Skeletal muscle satellite cell (primary cell): ENCODE measurements at regions not wholly inside any gene's neighbourhood (a gene's known extent, or its start where the extent isn't known, plus 50 kb on each side); places are given as distances from the start of the nearest gene placed in this dataset.

Experiments
- H3K27me3 ChIP-seq: 2 replicates; pipeline ENCODE4 v1.7.0; 2013; ENCODE audit warnings: low read length; ENCODE audit not compliant: control insufficient read depth, insufficient read depth
- H3K36me3 ChIP-seq: 2 replicates; pipeline ENCODE4 v1.7.0; 2013; ENCODE audit warnings: mild to moderate bottlenecking, control low read depth, low read length; ENCODE audit not compliant: insufficient read depth
- H3K4me1 ChIP-seq: 2 replicates; pipeline ENCODE4 v1.7.0; 2013; ENCODE audit warnings: low read length; ENCODE audit not compliant: control insufficient read depth, insufficient read depth
- H3K4me2 ChIP-seq: 2 replicates; pipeline ENCODE4 v1.7.0; 2013; ENCODE audit warnings: mild to moderate bottlenecking, low read length
- H3K4me3 ChIP-seq: 2 replicates; pipeline ENCODE4 v1.7.0; 2013; ENCODE audit warnings: low read length
- H3K9ac ChIP-seq: 2 replicates; pipeline ENCODE4 v1.7.0; 2013; ENCODE audit warnings: mild to moderate bottlenecking, low read depth, low read length, moderate library complexity
- H3K9me3 ChIP-seq: replicated peaks from 2 replicates; pipeline ENCODE4 v1.7.0; 2013; ENCODE audit warnings: mild to moderate bottlenecking, control low read depth, low read length

DNA sequence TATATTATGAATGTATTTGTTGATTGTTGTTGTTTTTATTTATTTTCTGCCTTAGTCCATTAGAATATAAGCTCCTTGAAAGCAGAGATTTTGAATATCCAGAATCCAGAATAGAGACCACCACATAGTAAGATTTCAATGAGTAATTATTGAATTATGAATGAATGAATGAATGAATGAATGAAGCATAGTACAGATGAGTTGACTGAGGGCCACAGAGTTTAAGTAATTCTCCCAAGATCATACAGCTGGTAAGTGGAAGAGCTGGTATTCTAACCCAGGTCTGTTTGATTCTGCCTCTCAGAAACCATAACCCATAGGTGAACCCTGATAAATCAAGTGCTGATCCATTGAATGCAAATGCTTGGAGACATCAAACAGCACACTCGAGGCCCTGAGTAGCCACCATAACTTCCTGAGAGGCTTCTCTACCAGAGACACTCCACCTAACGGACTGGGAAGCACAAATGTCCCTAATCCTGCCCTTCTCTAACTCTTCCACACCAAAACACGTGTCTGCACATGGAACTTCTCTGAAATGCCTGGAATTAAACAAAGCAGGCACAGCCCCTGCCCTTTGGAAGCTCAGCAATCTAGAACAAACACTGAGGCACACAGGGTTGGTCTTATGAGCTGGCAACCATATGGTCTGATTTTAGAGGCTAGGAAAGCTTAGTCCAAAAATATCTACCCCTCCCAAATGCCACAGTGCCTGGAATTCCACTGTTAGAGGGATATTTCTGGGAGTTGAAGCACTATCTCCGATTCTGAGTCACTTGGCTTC lies 190.1 kb downstream of the FOXO1 start:
- Histone ChIP-seq H3K4me2 (peak overlapping the region; percentile 17), H3K4me3 (no peak overlapping the region), H3K27me3 (no peaks in the 10 kb centered on the region), H3K4me1 (peaks cover 18% of the 10 kb centered on the region), H3K9me3 (no peaks in the 10 kb centered on the region), H3K36me3 (no peaks in the 10 kb centered on the region), H3K9ac (peak overlapping the region; percentile 41)

DNA sequence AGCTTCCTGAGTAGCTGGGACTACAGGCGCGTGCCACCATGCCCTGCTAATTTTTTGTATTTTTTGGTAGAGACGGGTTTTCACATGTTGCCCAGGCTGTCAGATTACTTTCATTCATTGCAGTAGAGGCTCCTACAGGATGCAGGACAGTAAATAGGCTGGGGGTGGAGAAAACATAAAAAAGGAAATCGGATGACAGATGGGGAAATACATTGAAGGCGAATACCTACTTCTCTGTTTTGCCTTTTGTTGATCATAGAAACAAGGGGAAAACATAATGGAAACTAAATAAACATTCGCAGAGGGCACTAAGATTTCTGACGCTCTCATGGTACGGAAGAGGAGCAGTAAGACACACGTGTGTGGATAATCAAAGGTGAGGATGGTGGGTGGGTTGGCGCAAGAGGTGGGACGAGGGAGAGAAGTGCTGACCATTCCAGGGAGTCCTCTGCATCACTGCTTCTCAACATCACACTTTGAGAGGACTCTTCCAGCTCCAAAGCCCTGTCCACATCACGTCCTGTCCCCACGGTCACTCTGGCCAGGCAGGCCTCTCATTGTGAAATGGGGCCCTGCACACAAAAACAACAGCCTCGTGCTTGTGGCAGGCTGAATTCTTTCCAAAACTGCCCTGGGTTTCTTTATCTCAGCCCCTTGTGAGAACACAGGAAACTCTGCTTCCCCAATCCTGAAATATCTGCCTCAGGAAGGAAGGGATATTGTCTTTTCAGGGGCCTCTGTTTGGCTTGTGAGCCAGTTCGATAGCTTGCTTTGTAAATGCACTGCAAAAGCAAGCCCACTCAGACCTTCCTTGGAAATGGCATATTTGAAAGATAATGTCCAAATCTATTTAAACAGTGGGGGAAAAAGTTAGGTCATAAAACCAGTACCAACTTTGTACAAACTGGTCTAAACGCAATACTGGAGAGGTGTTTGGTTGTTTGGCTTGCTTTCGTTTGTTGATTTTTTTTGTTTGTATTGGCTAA lies 188.5 kb downstream of the FOXO1 start:
- no peaks in the 10 kb centered on the region for H3K27me3 ChIP-seq
- H3K36me3 ChIP-seq, result no peaks in the 10 kb centered on the region
- H3K4me2 ChIP-seq, result no peak overlapping the region
- H3K9me3 ChIP-seq, result no peaks in the 10 kb centered on the region
- no peak overlapping the region for H3K4me3 ChIP-seq
- H3K4me1 ChIP-seq, result peaks cover 18% of the 10 kb centered on the region
- no peak overlapping the region for H3K9ac ChIP-seq

DNA sequence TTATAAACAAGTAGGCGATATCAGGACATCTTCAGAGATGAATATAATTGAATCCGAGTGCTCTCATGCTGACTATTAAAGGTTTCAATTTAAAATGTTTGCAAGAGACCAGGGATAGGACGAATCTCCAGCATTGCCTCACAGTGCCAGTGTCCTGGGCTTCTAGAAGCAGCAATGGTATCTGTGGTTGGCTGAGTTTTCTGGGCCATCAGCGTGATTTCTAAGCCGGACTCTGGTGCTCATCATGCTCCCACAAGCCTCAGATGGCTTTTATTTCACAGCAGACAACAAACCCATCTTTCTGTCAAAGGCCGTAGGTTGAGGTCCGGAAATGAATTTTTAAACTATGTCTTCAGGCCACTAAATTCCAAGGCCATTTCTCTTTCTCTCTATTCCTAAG lies 187.7 kb downstream of the FOXO1 start:
- H3K9ac ChIP-seq, result no peak overlapping the region
- H3K9me3 ChIP-seq, result no peaks in the 10 kb centered on the region
- no peak overlapping the region for H3K4me2 ChIP-seq
- no peaks in the 10 kb centered on the region for H3K36me3 ChIP-seq
- H3K27me3 ChIP-seq, result no peaks in the 10 kb centered on the region
- H3K4me3 ChIP-seq, result no peak overlapping the region
- H3K4me1 ChIP-seq, result peaks cover 22% of the 10 kb centered on the region

DNA sequence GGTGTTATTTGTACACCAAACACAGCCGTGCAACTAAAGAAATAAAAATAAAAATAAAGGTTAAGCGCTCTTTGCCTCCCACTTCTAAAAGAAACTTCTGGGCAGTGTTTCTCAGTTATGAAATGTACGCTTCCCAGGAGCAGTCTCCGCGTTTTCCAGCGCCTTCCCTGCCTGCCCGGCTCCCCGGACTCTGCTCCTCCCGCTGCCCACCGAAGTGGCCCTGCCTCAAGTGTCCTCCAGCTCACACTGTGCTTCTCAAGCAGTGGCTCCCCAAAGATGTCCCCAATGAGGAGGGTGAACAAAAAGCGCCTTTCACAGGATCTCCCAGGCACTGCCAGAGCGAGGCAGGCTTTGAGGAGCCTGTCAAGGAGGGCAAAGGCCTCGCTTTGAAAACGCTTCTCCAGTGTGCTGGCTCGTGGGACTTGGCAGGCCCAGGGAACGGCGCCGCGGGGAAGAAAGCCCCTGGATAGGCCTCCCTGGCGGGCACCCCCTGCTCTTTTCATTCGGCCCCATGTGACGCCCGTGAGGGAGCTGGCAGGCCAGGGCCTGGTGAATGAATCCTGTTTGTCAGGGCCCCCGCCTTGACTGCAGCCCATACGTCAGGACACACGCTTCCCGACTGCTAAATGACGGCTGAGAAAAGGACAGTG lies 187.1 kb downstream of the FOXO1 start:
- H3K36me3 ChIP-seq, result no peaks in the 10 kb centered on the region
- peaks cover 28% of the 10 kb centered on the region for H3K4me1 ChIP-seq
- H3K9me3 ChIP-seq, result no peaks in the 10 kb centered on the region
- no peak overlapping the region for H3K4me3 ChIP-seq
- no peak overlapping the region for H3K4me2 ChIP-seq
- no peaks in the 10 kb centered on the region for H3K27me3 ChIP-seq
- H3K9ac ChIP-seq, result no peak overlapping the region

DNA sequence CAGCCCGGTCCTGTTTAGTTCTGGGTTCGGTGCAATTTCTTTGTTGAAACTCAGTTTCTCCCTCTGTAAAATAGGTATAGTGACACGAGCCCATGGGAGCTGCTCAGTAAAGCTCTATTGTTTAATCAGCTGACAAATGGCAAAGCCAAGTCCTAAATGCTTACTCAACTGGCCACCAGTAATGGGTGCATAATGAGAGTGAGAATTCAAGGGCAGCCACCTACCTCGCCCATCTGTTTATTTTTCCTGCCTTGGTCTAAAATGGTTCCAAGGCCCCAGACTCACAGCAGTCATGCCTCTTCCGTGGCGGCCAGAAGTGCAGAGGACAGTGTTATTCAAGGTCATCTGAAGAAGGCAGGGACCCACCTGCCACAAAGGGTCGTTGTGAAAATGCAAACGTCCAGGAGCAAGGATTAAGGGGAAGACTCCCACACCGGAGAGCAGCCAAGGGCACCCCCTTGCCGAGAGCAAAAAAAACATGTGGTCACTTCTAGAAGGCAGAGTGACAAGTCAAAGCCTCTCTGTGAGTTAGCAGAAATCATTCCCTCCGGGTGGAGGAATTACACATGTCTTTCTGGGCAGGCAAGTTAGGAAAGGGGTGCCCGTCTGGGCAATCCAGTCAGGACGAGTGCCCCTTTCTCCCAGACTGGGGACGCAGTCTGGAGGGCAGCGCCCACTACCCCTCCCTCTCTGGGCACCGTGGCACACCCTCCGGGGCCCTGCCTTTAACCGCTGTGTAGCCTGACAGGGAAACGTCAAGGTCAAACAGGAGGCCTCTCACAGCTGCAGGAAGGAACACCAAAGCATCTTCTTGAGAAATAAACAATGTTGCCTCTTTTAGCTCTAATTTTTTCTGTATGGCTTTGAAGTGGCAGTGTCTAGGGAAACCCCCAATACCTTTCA lies 186.2 kb downstream of the FOXO1 start:
- H3K9ac ChIP-seq, result no peak overlapping the region
- H3K4me3 ChIP-seq, result no peak overlapping the region
- no peaks in the 10 kb centered on the region for H3K27me3 ChIP-seq
- H3K4me1 ChIP-seq, result peaks cover 30% of the 10 kb centered on the region
- no peaks in the 10 kb centered on the region for H3K36me3 ChIP-seq
- H3K4me2 ChIP-seq, result no peak overlapping the region
- no peaks in the 10 kb centered on the region for H3K9me3 ChIP-seq

DNA sequence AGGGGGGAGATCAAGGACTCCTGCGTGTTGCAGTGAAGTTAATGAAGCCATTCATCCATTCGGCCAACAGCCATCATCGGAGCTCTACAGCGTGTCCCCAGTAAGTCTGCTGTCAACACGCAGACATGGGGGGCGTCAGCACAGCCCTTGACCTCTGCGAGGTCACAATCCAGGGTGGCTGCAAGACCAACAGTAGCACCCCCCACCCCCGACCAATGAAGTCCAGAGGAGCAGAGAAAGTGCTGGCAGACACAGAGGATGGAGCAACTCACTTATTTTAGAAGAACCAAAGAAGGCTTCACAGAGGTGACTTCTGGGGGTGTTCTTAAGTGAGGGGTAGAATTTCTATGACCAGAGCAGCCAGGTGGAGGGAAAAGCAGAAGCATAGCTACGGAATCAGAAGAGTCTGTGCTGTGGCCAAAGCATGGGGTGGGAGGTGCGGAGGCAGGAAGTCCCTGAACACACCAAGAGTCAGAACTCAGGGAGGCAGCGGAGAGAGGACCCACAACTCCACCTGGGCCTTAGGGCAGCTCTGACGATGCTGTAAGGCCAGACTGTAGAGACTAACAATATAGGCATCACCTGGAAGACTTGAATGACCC lies 185.4 kb downstream of the FOXO1 start:
- Histone ChIP-seq H3K4me2 (no peak overlapping the region), H3K9ac (no peak overlapping the region), H3K4me3 (no peak overlapping the region), H3K4me1 (peaks cover 30% of the 10 kb centered on the region), H3K36me3 (no peaks in the 10 kb centered on the region), H3K27me3 (no peaks in the 10 kb centered on the region), H3K9me3 (no peaks in the 10 kb centered on the region)

DNA sequence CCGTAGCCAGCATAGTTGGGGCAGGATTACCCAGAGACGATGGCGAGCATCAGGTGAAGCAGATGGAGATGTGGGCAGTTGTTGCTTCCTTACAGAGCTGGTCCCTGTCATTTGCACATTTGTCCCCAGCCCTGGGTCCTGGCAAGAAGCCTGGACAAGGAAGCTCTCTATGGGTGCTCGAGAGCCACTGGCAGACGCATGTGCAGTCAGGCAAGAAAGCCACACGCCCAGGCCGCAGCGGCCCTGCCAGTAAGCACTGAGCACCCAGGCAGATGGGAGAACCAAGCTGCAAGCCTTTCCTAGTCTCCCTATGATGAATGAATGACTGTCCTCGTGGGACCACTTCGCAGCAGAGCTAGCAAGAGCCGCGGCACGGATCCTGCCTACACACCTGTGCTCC lies 182.8 kb downstream of the FOXO1 start:
- Histone ChIP-seq H3K4me1 (peaks cover 20% of the 10 kb centered on the region), H3K9ac (no peak overlapping the region), H3K9me3 (no peaks in the 10 kb centered on the region), H3K4me3 (no peak overlapping the region), H3K4me2 (no peak overlapping the region), H3K36me3 (no peaks in the 10 kb centered on the region), H3K27me3 (no peaks in the 10 kb centered on the region)

DNA sequence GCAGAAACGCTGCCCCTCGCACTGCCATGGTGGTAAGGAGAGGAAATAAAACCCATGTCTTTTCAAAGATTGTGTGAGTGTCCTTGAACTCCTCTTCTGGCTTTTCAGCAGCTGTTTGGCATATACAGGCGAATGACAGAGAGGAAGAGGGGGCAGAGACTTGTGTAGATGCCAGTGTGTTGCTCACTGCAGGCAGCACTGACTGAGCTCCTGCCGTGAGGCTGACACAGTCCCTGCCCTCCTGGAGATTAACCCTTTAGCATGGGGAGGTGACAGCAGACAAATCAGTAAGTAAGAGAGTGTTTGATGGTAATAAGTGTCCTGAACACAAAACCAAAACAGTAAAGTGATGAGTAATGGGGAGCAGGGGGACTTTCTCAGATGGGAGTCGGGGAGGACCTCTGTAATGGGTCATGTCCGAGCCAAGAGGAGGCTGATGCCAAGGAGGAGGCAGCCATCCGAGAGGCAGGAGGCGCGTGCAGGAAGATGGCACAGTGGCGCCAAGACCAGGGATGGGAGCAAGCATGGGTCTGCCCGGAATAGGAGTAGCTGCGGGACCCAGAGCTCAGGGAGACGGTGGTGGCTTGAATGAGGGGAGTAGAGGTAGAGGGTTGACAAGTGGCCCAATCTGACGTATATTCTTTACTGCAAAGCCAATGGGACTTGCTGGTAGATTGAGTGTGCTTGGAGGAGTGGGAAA lies 182.2 kb downstream of the FOXO1 start:
- H3K4me1 ChIP-seq, result peaks cover 20% of the 10 kb centered on the region
- H3K4me3 ChIP-seq, result no peak overlapping the region
- no peaks in the 10 kb centered on the region for H3K9me3 ChIP-seq
- no peaks in the 10 kb centered on the region for H3K36me3 ChIP-seq
- H3K4me2 ChIP-seq, result no peak overlapping the region
- H3K27me3 ChIP-seq, result no peaks in the 10 kb centered on the region
- no peak overlapping the region for H3K9ac ChIP-seq

DNA sequence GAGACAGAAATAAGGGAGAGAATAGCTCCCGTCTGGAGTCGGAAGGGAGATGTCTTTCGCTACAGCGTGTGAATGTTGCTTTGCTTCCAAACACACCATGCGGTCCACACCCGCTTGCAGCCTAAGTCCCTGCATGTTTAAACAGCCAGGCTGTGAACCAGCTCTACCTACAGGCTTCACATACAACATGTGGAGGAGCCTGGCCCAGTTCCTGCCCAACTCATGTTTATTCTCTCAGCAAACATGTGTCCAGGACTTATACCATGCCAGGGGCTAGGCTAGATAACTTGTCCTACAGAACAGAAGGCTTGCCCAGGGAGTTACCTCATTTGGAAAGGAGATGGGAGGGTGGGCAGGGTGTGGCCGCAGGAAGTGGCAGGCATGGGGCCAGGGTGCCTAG lies 181.5 kb downstream of the FOXO1 start:
- Histone ChIP-seq H3K4me3 (no peak overlapping the region), H3K9me3 (no peaks in the 10 kb centered on the region), H3K9ac (no peak overlapping the region), H3K36me3 (no peaks in the 10 kb centered on the region), H3K4me1 (peaks cover 20% of the 10 kb centered on the region), H3K4me2 (no peak overlapping the region), H3K27me3 (no peaks in the 10 kb centered on the region)
